Stimulated activated CD8-positive, alpha-beta memory T cell treated with anti-CD3 and anti-CD28 coated beads, Interleukin-12 subunit alpha, Interleukin-12 subunit beta, amount 100 ng/mL, for 24 hours (primary cell): ENCODE measurements at regions not wholly inside any gene's neighbourhood (a gene's known extent, or its start where the extent isn't known, plus 50 kb on each side); places are given as distances from the start of the nearest gene placed in this dataset.
"Not testable (repeated sequence)": the region's sequence is repeated elsewhere in the genome, so short reads cannot be mapped to it uniquely, and the experiment has no call there.

Experiments used
- DNase-seq: peaks from one replicate; pipeline ENCODE4 v3.0.0-alpha.2; 2020; ENCODE audit errors: extremely low read depth

GRCh38 chr3:104234442-104235194 lies 1132.1 kb upstream of the ALCAM start:
- no peak for DNase-seq

GRCh38 chr3:104244680-104245220 lies 1122.0 kb upstream of the ALCAM start:
- no peak for DNase-seq

GRCh38 chr3:104245261-104245660 lies 1121.4 kb upstream of the ALCAM start:
- no peak for DNase-seq

- DNase-seq = no peak
Observed at GRCh38 chr3:104245981-104246380, 1120.7 kb upstream of the ALCAM start.

- no peak for DNase-seq
Observed at GRCh38 chr3:104257486-104257885, 1109.2 kb upstream of the ALCAM start.

- DNase-seq = no peak
Observed at GRCh38 chr3:104263477-104263876, 1103.2 kb upstream of the ALCAM start.

- DNase-seq = not testable (repeated sequence)
Observed at GRCh38 chr3:104266219-104266618, 1100.5 kb upstream of the ALCAM start.

- DNase-seq = no peak
Observed at GRCh38 chr3:104269771-104270170, 1096.9 kb upstream of the ALCAM start.

- no peak for DNase-seq
Observed at GRCh38 chr3:104273046-104273649, 1093.6 kb upstream of the ALCAM start.

- DNase-seq = no peak
Observed at GRCh38 chr3:104275199-104275598, 1091.5 kb upstream of the ALCAM start.

GRCh38 chr3:104279617-104280016 lies 1087.1 kb upstream of the ALCAM start:
- DNase-seq = no peak

GRCh38 chr3:104281713-104282112 lies 1085.0 kb upstream of the ALCAM start:
- DNase-seq = no peak

- DNase-seq = no peak
Observed at GRCh38 chr3:104286645-104287044, 1080.1 kb upstream of the ALCAM start.

GRCh38 chr3:104291437-104291851 lies 1075.3 kb upstream of the ALCAM start:
- DNase-seq = no peak

- no peak for DNase-seq
Observed at GRCh38 chr3:104291878-104292277, 1074.8 kb upstream of the ALCAM start.

GRCh38 chr3:104297617-104298016 lies 1069.1 kb upstream of the ALCAM start:
- DNase-seq = no peak

GRCh38 chr3:104298662-104299061 lies 1068.0 kb upstream of the ALCAM start:
- DNase-seq = no peak

- DNase-seq = no peak
Observed at GRCh38 chr3:104316118-104316517, 1050.6 kb upstream of the ALCAM start.

- DNase-seq = no peak
Observed at GRCh38 chr3:104323226-104323625, 1043.5 kb upstream of the ALCAM start.

GRCh38 chr3:104347291-104347690 lies 1019.4 kb upstream of the ALCAM start:
- DNase-seq = no peak

- no peak for DNase-seq
Observed at GRCh38 chr3:104349836-104350235, 1016.9 kb upstream of the ALCAM start.

GRCh38 chr3:104353951-104354350 lies 1012.8 kb upstream of the ALCAM start:
- no peak for DNase-seq

GRCh38 chr3:104359546-104359945 lies 1007.2 kb upstream of the ALCAM start:
- DNase-seq = no peak
